BE2C (cell line): ENCODE measurements at regions not wholly inside any gene's neighbourhood (a gene's known extent, or its start where the extent isn't known, plus 50 kb on each side); places are given as distances from the start of the nearest gene placed in this dataset.

Experiments
- DNase-seq: peaks from one replicate; pipeline ENCODE4 v3.0.0-alpha.2; 2020
- H3K27me3 ChIP-seq: fragments of 250-450 bp; sonication (Bioruptor Pico); 2 replicates; pipeline ENCODE4 v1.5.1; 2020; ENCODE audit warnings: mild to moderate bottlenecking
- H3K36me3 ChIP-seq: fragments of 250-450 bp; sonication (Bioruptor Pico); 2 replicates; pipeline ENCODE4 v1.5.1; 2020; ENCODE audit warnings: mild to moderate bottlenecking
- H3K4me1 ChIP-seq: fragments of 250-450 bp; sonication (Bioruptor Pico); 2 replicates; pipeline ENCODE4 v1.5.1; 2020
- H3K4me3 ChIP-seq: 2 replicates; pipeline ENCODE4 v1.5.1; 2011; ENCODE audit warnings: low read depth, low read length
- H3K9me3 ChIP-seq: fragments of 250-450 bp; sonication (Bioruptor Pico); 2 replicates; pipeline ENCODE4 v1.5.1; 2020
- TF ChIP-seq, protein P1 (sequence below): IDR thresholded peaks from 2 replicates; pipeline ENCODE4 v1.5.1; 2012; ENCODE audit warnings: mild to moderate bottlenecking, low read depth, low read length

DNA sequence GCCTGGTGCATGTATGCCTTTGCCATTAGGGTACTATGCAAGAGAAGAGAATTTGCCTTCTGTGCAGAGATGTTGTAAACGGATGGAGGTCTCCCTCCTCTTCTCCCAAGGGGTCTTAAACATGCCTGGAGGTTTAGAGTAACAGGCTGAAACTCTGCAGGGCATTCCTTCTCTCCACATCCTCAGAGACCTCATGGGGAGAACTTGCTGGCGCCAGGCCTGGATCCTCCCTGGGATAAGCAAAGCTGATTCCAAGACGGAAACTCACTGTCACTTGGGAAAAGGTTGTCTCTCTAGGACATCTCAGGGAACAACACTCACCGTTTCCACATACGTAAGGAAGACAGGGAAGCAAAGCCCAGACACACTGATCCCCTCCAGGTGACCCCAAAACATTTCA lies 76.9 kb upstream of the GPM6B start:
- no peaks in the 10 kb centered on the region for H3K4me1 ChIP-seq
- DNase-seq: no peak
- H3K27me3 ChIP-seq: no peaks in the 10 kb centered on the region
- H3K4me3 ChIP-seq: no peak overlapping the region
- H3K9me3 ChIP-seq: no peaks in the 10 kb centered on the region
- H3K36me3 ChIP-seq: no peaks in the 10 kb centered on the region
- TF ChIP-seq, protein P1, sequence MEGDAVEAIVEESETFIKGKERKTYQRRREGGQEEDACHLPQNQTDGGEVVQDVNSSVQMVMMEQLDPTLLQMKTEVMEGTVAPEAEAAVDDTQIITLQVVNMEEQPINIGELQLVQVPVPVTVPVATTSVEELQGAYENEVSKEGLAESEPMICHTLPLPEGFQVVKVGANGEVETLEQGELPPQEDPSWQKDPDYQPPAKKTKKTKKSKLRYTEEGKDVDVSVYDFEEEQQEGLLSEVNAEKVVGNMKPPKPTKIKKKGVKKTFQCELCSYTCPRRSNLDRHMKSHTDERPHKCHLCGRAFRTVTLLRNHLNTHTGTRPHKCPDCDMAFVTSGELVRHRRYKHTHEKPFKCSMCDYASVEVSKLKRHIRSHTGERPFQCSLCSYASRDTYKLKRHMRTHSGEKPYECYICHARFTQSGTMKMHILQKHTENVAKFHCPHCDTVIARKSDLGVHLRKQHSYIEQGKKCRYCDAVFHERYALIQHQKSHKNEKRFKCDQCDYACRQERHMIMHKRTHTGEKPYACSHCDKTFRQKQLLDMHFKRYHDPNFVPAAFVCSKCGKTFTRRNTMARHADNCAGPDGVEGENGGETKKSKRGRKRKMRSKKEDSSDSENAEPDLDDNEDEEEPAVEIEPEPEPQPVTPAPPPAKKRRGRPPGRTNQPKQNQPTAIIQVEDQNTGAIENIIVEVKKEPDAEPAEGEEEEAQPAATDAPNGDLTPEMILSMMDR: no peak

DNA sequence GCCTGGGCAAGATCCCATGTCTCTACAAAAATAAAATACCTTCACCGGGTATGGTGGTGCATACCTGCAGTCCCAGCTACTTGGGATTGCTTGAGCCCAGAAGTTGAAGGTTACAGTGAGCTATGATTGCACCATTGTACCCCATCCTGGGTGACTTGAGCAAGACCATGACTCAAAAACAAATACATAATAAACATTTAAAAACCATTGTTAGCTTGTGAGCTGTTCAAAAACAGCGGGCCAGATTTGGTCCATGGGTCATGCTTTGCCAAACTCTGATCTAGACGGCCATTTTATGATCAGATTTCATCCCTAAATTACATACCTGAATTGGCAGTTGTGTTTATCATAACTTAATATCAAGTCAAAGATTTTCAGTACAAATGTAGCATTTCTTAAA lies 76.0 kb upstream of the GPM6B start:
- no peaks in the 10 kb centered on the region for H3K9me3 ChIP-seq
- H3K4me3 ChIP-seq: no peak overlapping the region
- no peaks in the 10 kb centered on the region for H3K36me3 ChIP-seq
- no peak for DNase-seq
- no peaks in the 10 kb centered on the region for H3K4me1 ChIP-seq
- TF ChIP-seq, protein P1: no peak
- H3K27me3 ChIP-seq: no peaks in the 10 kb centered on the region

DNA sequence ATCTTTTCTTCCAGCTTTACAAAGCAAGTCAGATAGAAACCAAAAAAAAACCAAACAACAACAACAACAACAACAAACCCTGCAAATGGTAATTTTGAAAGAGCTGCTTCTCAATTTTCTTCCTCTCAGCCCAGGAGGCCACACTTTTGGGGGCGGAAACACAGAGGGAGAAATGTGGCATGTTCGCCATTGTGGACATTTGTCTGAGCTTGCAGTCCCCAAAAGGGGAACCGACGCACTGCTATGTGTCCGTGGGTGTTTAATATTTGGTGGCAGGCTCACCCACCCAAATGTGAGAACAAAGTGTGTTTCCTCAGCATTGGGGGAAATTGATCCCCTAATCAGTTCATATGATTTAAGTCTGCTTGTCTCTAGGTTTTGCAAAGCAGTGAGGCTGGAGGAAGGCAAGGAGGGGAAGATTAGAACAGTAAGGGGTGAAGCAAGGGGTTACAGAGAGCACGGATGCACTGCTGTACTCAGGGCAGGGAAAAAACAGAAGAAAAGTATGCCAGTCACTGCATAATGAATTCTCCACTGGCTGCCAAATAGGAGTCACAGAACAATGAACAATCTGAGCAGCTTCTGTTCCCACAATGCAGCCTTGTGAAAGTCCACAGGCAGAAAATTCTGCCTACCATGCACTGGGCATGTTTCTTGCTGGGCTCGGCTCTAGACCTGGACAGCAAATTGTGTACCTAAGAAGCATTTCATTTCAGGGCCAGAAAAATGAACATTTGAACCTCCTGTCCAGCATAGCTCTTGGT lies 74.7 kb upstream of the GPM6B start:
- Histone ChIP-seq H3K4me1 (no peaks in the 10 kb centered on the region), H3K36me3 (no peaks in the 10 kb centered on the region), H3K27me3 (no peaks in the 10 kb centered on the region), H3K9me3 (no peaks in the 10 kb centered on the region), H3K4me3 (no peak overlapping the region)
- TF ChIP-seq, protein P1: no peak
- no peak for DNase-seq

DNA sequence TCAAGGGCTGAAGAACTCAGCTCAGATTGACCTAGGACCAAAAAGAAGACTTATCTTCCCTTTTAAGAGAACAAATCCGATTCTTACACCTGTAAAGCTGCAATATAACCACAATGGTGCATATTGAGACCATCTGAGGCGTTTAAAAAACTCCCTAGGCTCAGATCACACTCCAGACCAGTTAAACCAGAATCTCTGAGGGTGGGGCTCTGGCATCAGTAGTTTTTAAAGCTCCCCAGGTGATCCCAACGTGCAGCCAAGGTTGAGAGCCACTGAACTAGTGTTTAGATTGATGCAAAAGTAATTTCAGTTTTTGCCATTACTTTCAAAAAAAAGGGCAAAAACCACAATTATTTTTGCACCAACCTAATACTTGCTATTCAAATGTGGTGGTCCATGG lies 73.9 kb upstream of the GPM6B start:
- Histone ChIP-seq H3K4me1 (no peaks in the 10 kb centered on the region), H3K4me3 (no peak overlapping the region), H3K9me3 (no peaks in the 10 kb centered on the region), H3K36me3 (no peaks in the 10 kb centered on the region), H3K27me3 (no peaks in the 10 kb centered on the region)
- no peak for DNase-seq
- TF ChIP-seq, protein P1: no peak

DNA sequence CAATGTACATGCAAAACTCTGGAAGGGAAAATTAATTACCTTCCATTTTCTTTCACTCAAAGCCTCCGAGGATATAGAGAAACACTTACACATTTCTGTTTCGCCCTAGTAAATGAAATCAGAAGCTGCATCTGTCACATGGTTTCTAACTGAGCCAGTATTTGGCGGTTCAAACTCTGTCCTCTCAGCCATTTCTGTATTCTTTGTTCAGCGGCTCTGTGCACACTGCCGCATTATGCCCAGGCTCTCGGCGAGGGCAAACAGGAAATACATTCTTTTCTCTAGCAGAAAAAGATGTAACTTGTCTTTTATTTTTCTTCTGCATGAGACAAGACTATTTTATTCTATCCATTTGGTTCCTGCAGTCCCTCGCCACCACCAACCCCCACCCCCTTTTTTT lies 71.4 kb upstream of the GPM6B start:
- no peaks in the 10 kb centered on the region for H3K36me3 ChIP-seq
- DNase-seq: no peak
- no peaks in the 10 kb centered on the region for H3K27me3 ChIP-seq
- TF ChIP-seq, protein P1: no peak
- H3K4me1 ChIP-seq: no peaks in the 10 kb centered on the region
- H3K9me3 ChIP-seq: no peaks in the 10 kb centered on the region
- H3K4me3 ChIP-seq: no peak overlapping the region

DNA sequence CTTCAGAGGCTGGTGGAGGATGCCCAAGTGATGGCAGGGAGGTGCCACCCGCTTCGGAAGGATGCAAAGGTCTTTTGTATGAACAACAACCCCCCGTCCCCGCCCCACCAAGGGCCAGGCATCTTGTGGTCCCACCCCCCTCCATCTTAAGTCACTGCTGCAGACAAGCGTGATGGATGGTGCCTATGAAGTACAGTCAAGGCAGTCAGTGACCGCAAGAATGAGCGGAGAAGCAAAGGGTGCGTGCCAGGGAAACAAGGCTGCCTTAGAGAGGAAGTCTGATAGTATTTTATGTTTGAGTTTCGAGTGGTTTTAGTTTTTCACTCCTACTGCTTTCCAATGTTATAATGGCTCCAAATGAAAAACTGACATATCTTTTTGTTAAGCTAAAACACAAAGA lies 68.7 kb upstream of the GPM6B start:
- H3K36me3 ChIP-seq: no peaks in the 10 kb centered on the region
- H3K27me3 ChIP-seq: no peaks in the 10 kb centered on the region
- H3K4me3 ChIP-seq: no peak overlapping the region
- TF ChIP-seq, protein P1: no peak
- H3K4me1 ChIP-seq: no peaks in the 10 kb centered on the region
- no peaks in the 10 kb centered on the region for H3K9me3 ChIP-seq
- no peak for DNase-seq
